Esophagus squamous epithelium (tissue), 5 donors: ENCODE measurements at regions not wholly inside any gene's neighbourhood (a gene's known extent, or its start where the extent isn't known, plus 50 kb on each side); places are given as distances from the start of the nearest gene placed in this dataset.
A peak's percentile ranks its signal among the peaks of the same experiment; 100 is the strongest.

ENCODE experiments used
- DNase-seq: peaks from one replicate; lab custom pipeline; 2025; lab: John Stamatoyannopoulos, UW
- H3K27ac ChIP-seq, 4 donors: fragments of 200-600 bp; sonication (generic); one replicate each; pipeline ENCODE4 v1.5.1; 2016 to 2019; ENCODE audit warnings: mild to moderate bottlenecking in 1 of 4
- H3K27me3 ChIP-seq, 4 donors: fragments of 200-600 bp; sonication (generic); 1 replicate in 3 of 4; 2 replicates in 1 of 4; pipeline versions ENCODE4 v1.5.1 to v1.6.0; 2017 to 2021; ENCODE audit warnings: antibody characterized with exemption in 1 of 4
- H3K36me3 ChIP-seq, 3 donors: fragments of 200-600 bp; sonication (generic); one replicate each; pipeline ENCODE4 v1.5.1; 2016 to 2019
- H3K4me1 ChIP-seq, 3 donors: fragments of 200-600 bp; sonication (generic); one replicate each; pipeline ENCODE4 v1.5.1; 2017 to 2019
- H3K4me3 ChIP-seq, 4 donors: fragments of 200-600 bp; sonication (generic); 1 replicate in 3 of 4; 2 replicates in 1 of 4; pipeline ENCODE4 v1.5.1; 2016 to 2019; ENCODE audit warnings: mild to moderate bottlenecking in 2 of 4, moderate library complexity in 1 of 4
- H3K9me3 ChIP-seq, 3 donors: fragments of 200-600 bp; sonication (generic); one replicate each; pipeline ENCODE4 v1.5.1; 2016 to 2019
- CTCF ChIP-seq, 6 experiments: fragments of 450-650 bp in 4 of 6; fragments of 200-600 bp in 2 of 6; sonication (generic) in 2 of 6; IDR thresholded peaks; one replicate each; pipeline ENCODE4 v1.5.1; 2016 to 2019; ENCODE audit warnings: antibody characterized with exemption in 6 of 6, mild to moderate bottlenecking in 4 of 6, moderate library complexity in 4 of 6
- POLR2A ChIP-seq, 4 donors: fragments of 450-650 bp; IDR thresholded peaks; one replicate each; pipeline ENCODE4 v1.6.1; 2017; ENCODE audit warnings: antibody characterized with exemption in 4 of 4, mild to moderate bottlenecking in 4 of 4, moderate library complexity in 3 of 4
- WGBS, 2 donors: methylation state at CpG; one replicate each; pipeline ENCODE4 v1.1.5; 2018; 5-methylcytosine and 5-hydroxymethylcytosine counted together
- intact Hi-C: fragments of 100-400 bp; cut with DNase I; formaldehyde crosslinking; loops from one replicate; pipeline ENCODE4 v1.15.0; 2022
- donor health status: DM: yes; HTN: yes; CAD: no.

GRCh38 chr6:54700158-54700557 lies 146.4 kb upstream of the FAM83B start:
- no peak for DNase-seq
- 42 to 58% methylated on average over 2 of the region's 2 CpGs for WGBS, 2 donors

GRCh38 chr6:54702772-54703171 lies 143.8 kb upstream of the FAM83B start:
- Histone ChIP-seq H3K27ac (no peak overlapping the region), H3K27me3 (no peaks in the 10 kb centered on the region), H3K4me3 (no peak overlapping the region), H3K9me3 (no peaks in the 10 kb centered on the region), H3K36me3 (no peaks in the 10 kb centered on the region), H3K4me1 (peaks cover 0 to 29% (median 7%) of the 10 kb centered on the region in 3 donors)
- intact Hi-C loops: no loop called here
- TF ChIP-seq POLR2A (IDR thresholded peaks at IDR 0.05): no peak
- TF ChIP-seq CTCF (IDR thresholded peaks at IDR 0.05): no peak
- WGBS, 2 donors: 49 to 79% methylated on average over 3 of the region's 3 CpGs
- no peak for DNase-seq

More at GRCh38 chr6:54700158-54700557, 146.4 kb upstream of the FAM83B start:
- Histone ChIP-seq H3K36me3 (no peaks in the 10 kb centered on the region), H3K4me3 (no peak overlapping the region), H3K4me1 (peaks cover 0 to 34% (median 7%) of the 10 kb centered on the region in 3 donors), H3K27me3 (no peaks in the 10 kb centered on the region), H3K9me3 (no peaks in the 10 kb centered on the region), H3K27ac (peak overlapping the region in 2 of 4 donors; percentile 71 to 75)
- intact Hi-C loops: no loop called here
- TF ChIP-seq CTCF (IDR thresholded peaks at IDR 0.05): no peak
- no peak for TF ChIP-seq POLR2A (IDR thresholded peaks at IDR 0.05)

GRCh38 chr6:54706391-54706790 lies 140.2 kb upstream of the FAM83B start:
- WGBS, 2 donors: 80 to 84% methylated on average over 3 of the region's 3 CpGs
- TF ChIP-seq CTCF (IDR thresholded peaks at IDR 0.05): no peak
- TF ChIP-seq POLR2A (IDR thresholded peaks at IDR 0.05): no peak
- no peaks in the 10 kb centered on the region for H3K27me3 ChIP-seq
- H3K4me3 ChIP-seq: no peak overlapping the region
- H3K9me3 ChIP-seq: no peaks in the 10 kb centered on the region
- no peak overlapping the region for H3K27ac ChIP-seq
- no peaks in the 10 kb centered on the region for H3K36me3 ChIP-seq
- no peak for DNase-seq
- no peaks in the 10 kb centered on the region for H3K4me1 ChIP-seq
- intact Hi-C loops: no loop called here

- WGBS, 2 donors: 80 to 86% methylated on average over 4 of the region's 4 CpGs
- H3K4me3 ChIP-seq: no peak overlapping the region
- H3K4me1 ChIP-seq: no peaks in the 10 kb centered on the region
- no peak overlapping the region for H3K27ac ChIP-seq
- no peaks in the 10 kb centered on the region for H3K36me3 ChIP-seq
- intact Hi-C loops: no loop called here
- no peak for DNase-seq
- no peak for TF ChIP-seq POLR2A (IDR thresholded peaks at IDR 0.05)
- TF ChIP-seq CTCF (IDR thresholded peaks at IDR 0.05): no peak
- H3K9me3 ChIP-seq: no peaks in the 10 kb centered on the region
- H3K27me3 ChIP-seq: no peaks in the 10 kb centered on the region
These were observed 139.5 kb upstream of the FAM83B start for GRCh38 chr6:54706844-54707605.

- Histone ChIP-seq H3K36me3 (no peaks in the 10 kb centered on the region), H3K4me3 (no peak overlapping the region), H3K4me1 (no peaks in the 10 kb centered on the region), H3K27ac (no peak overlapping the region), H3K27me3 (no peaks in the 10 kb centered on the region), H3K9me3 (no peaks in the 10 kb centered on the region)
- TF ChIP-seq CTCF (IDR thresholded peaks at IDR 0.05) (no peak), POLR2A (IDR thresholded peaks at IDR 0.05) (no peak)
- intact Hi-C loops: no loop called here
- 55 to 57% methylated on average over 2 of the region's 2 CpGs for WGBS, 2 donors
- DNase-seq: no peak
These were observed 136.1 kb upstream of the FAM83B start for GRCh38 chr6:54710456-54710855.
